ENCODE measurements at regions not wholly inside any gene's neighbourhood (a gene's known extent, or its start where the extent isn't known, plus 50 kb on each side); places are given as distances from the start of the nearest gene placed in this dataset.
"Not testable (repeated sequence)": the region's sequence is repeated elsewhere in the genome, so short reads cannot be mapped to it uniquely, and the experiment has no call there.

DNA sequence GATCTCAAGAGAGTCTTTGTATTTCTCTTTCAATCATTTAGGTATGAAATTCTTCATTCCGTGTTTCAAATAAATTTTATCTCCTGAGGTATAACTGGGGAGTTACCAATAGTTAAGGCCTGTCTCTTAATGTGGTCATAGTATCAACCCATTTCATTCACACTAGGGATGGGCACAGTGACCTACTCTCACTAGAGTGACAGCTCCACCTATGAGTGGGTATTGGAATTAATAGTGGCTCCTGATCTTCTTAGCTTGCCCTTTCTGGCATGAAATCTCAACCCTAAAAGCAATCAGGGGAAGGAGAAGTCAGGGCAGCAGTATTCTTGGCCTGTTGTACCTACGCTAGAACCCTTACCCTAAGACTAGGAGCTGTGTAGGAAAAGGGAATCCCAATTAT, 507.7 kb downstream of the FAM181B start:
- no peaks in the 10 kb centered on the region for H3K9me3 ChIP-seq (ENCODE audit: control insufficient read depth, low read length)
- no peaks in the 10 kb centered on the region for H3K4me1 ChIP-seq (ENCODE audit: control insufficient read depth, insufficient read depth, low read length, poor library complexity, severe bottlenecking)
- H3K4me3 ChIP-seq (ENCODE audit: extremely low read depth, insufficient read depth, low read length, poor library complexity, severe bottlenecking), result no peak overlapping the region
- WGBS, 2 experiments (ENCODE audit: insufficient coverage in 2 of 2), result no CpG with 5 or more reads among the region's 2 CpGs
- no peak overlapping the region for H3K27ac ChIP-seq (ENCODE audit: low read depth, low read length, severe bottlenecking)
- no peaks in the 10 kb centered on the region for H3K36me3 ChIP-seq (ENCODE audit: control insufficient read depth, insufficient read depth, low read length)

DNA sequence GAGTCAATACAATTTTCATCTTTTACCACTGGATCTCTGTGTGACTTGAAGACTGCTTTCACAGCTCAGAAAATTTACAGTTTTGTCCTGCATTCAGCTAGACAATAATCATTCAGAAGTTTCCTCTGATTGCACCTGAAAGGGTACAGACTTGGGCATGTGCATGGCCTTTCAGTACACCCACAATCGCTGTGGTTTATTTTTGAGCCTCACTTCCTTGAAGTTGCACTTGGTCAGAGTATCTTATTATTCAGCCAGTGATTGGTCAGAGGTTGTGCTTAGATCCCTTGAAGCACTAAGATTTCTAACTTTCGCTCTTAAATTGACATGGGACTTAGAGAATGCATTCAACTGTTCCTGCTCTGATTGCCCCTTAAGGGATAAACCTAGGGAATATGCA, 508.2 kb downstream of the FAM181B start:
- Histone ChIP-seq H3K4me3 (ENCODE audit: extremely low read depth, insufficient read depth, low read length, poor library complexity, severe bottlenecking) (no peak overlapping the region), H3K4me1 (ENCODE audit: control insufficient read depth, insufficient read depth, low read length, poor library complexity, severe bottlenecking) (no peaks in the 10 kb centered on the region), H3K36me3 (ENCODE audit: control insufficient read depth, insufficient read depth, low read length) (no peaks in the 10 kb centered on the region), H3K9me3 (ENCODE audit: control insufficient read depth, low read length) (no peaks in the 10 kb centered on the region), H3K27ac (ENCODE audit: low read depth, low read length, severe bottlenecking) (no peak overlapping the region)
- 70 to 89% methylated on average over 2 of the region's 2 CpGs for WGBS, 2 experiments (ENCODE audit: insufficient coverage in 2 of 2)

DNA sequence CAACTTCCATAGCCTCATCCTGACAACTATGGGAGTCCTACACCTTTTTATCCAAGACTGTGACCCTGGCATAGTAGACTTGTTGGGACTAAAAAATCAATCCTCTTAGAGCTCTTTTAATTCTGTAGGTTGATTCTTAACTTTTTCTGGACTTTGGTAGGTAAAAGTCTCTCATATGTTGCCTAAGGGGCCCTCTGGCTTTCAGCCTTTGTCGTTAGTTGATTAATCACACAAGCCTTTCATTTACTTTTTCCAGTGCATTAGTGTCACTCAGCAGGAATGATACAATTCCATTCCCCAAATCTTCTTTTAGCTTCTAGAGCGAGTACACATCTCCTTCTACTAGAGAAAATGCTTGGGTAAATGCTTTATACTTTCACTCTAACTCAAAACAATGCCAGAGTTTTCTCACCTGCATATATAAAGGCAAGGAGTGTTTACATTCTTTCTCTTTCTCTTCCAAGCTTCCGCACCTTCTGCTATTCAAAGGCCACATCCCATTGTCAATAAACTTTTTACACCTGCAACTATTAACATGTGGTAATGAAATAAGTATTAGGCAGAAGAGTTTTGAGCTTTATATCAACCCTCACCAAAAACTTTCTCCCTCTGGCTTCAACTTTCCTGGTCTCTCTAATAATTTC, 516.6 kb downstream of the FAM181B start:
- Histone ChIP-seq H3K27ac (ENCODE audit: low read depth, low read length, severe bottlenecking) (no peak overlapping the region), H3K36me3 (ENCODE audit: control insufficient read depth, insufficient read depth, low read length) (no peaks in the 10 kb centered on the region), H3K4me1 (ENCODE audit: control insufficient read depth, insufficient read depth, low read length, poor library complexity, severe bottlenecking) (no peaks in the 10 kb centered on the region), H3K4me3 (ENCODE audit: extremely low read depth, insufficient read depth, low read length, poor library complexity, severe bottlenecking) (no peak overlapping the region), H3K9me3 (ENCODE audit: control insufficient read depth, low read length) (no peaks in the 10 kb centered on the region)
- WGBS, 2 experiments (ENCODE audit: insufficient coverage in 2 of 2), result 70 to 86% methylated on average over 1 of the region's 3 CpGs

DNA sequence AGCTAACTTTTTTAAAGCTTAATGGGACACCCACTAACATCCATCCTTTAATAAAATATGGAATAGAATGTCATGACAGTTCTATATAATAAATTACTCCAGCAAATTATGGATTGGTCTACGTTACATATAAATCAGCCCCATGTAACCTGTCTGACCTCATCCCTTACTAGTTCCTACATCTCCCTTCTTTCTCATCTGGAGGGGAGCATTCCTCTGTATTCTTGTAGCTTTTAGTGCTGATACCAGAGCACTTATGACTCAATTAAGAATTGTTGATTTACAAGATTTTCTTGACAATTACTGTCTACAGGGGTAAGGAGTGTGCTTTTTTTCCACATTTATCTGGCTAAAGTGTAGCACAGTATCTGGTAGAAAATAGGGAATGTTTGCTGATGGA, 523.7 kb downstream of the FAM181B start:
- Histone ChIP-seq H3K4me1 (ENCODE audit: control insufficient read depth, insufficient read depth, low read length, poor library complexity, severe bottlenecking) (no peaks in the 10 kb centered on the region), H3K4me3 (ENCODE audit: extremely low read depth, insufficient read depth, low read length, poor library complexity, severe bottlenecking) (no peak overlapping the region), H3K27ac (ENCODE audit: low read depth, low read length, severe bottlenecking) (no peak overlapping the region), H3K36me3 (ENCODE audit: control insufficient read depth, insufficient read depth, low read length) (no peaks in the 10 kb centered on the region), H3K9me3 (ENCODE audit: control insufficient read depth, low read length) (no peaks in the 10 kb centered on the region)
- WGBS, 2 experiments (ENCODE audit: insufficient coverage in 2 of 2), result no CpG with 5 or more reads among the region's 1 CpG

DNA sequence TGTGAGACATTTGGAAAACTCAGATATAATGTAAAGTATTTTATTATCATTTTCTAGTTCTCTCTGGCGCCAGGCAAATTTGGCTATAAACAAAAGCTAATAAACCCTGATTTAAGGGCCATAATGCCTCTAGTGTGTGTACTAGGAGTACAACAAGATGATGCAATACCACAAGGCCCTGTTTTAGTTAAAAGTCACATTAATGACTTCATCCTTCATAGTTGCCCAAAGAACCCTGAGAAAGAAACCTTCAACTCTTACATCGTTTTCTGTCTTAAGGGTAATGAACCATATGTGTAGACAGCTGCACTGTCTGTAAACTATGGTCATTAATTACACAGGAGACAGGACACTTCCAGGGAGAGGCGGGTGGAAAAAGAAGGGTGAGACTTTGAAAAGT, 538.4 kb downstream of the FAM181B start:
- no CpG with 5 or more reads among the region's 3 CpGs for WGBS, 2 experiments (ENCODE audit: insufficient coverage in 2 of 2)
- H3K4me1 ChIP-seq (ENCODE audit: control insufficient read depth, insufficient read depth, low read length, poor library complexity, severe bottlenecking), result no peaks in the 10 kb centered on the region
- no peaks in the 10 kb centered on the region for H3K36me3 ChIP-seq (ENCODE audit: control insufficient read depth, insufficient read depth, low read length)
- no peak overlapping the region for H3K4me3 ChIP-seq (ENCODE audit: extremely low read depth, insufficient read depth, low read length, poor library complexity, severe bottlenecking)
- no peak overlapping the region for H3K27ac ChIP-seq (ENCODE audit: low read depth, low read length, severe bottlenecking)
- H3K9me3 ChIP-seq (ENCODE audit: control insufficient read depth, low read length), result no peaks in the 10 kb centered on the region

DNA sequence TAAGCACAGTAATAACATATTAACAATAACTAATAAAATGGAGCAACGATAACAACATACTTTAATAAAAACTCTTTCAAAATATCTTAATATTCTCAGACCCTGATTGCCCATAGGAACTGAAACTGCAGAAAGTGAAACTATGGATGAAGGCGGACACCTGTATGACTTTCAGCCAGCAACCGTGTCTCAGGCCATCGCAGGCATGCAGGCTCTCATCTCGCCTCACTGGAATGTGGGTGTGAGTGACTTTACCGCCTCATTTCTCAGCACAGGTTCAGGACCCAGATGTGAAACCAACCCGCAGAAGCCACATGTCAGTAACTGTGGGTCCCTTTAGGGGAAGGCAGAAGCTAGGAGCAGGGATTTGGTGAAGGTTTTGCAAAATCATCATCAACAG, 539.1 kb downstream of the FAM181B start:
- H3K9me3 ChIP-seq (ENCODE audit: control insufficient read depth, low read length), result no peaks in the 10 kb centered on the region
- no peaks in the 10 kb centered on the region for H3K4me1 ChIP-seq (ENCODE audit: control insufficient read depth, insufficient read depth, low read length, poor library complexity, severe bottlenecking)
- no peak overlapping the region for H3K27ac ChIP-seq (ENCODE audit: low read depth, low read length, severe bottlenecking)
- no peak overlapping the region for H3K4me3 ChIP-seq (ENCODE audit: extremely low read depth, insufficient read depth, low read length, poor library complexity, severe bottlenecking)
- no peaks in the 10 kb centered on the region for H3K36me3 ChIP-seq (ENCODE audit: control insufficient read depth, insufficient read depth, low read length)
- WGBS, 2 experiments (ENCODE audit: insufficient coverage in 2 of 2), result 86 to 90% methylated on average over 4 to 5 of the region's 7 CpGs

DNA sequence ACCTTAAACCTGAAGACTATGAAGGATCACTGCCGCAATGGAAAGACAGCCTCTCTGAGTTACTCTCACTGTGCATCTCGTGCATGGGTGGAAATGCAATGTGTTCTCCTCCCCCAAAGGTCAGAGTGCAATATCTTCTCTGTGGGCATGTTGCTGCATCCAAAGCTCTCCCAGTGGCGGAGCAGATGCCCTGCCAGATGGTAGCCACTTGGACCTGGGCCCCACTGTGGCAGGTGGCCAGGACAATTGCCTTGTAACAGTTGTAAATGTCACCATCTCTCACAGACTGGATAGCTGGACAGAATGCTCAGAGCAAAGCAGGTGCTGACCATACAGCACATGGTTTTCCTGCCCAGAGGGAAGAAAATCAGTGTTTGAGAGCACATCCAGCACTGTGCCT, 542.0 kb downstream of the FAM181B start:
- 86 to 88% methylated on average over 3 of the region's 3 CpGs for WGBS, 2 experiments (ENCODE audit: insufficient coverage in 2 of 2)
- H3K9me3 ChIP-seq (ENCODE audit: control insufficient read depth, low read length), result no peaks in the 10 kb centered on the region
- no peak overlapping the region for H3K27ac ChIP-seq (ENCODE audit: low read depth, low read length, severe bottlenecking)
- no peaks in the 10 kb centered on the region for H3K4me1 ChIP-seq (ENCODE audit: control insufficient read depth, insufficient read depth, low read length, poor library complexity, severe bottlenecking)
- no peaks in the 10 kb centered on the region for H3K36me3 ChIP-seq (ENCODE audit: control insufficient read depth, insufficient read depth, low read length)
- no peak overlapping the region for H3K4me3 ChIP-seq (ENCODE audit: extremely low read depth, insufficient read depth, low read length, poor library complexity, severe bottlenecking)

DNA sequence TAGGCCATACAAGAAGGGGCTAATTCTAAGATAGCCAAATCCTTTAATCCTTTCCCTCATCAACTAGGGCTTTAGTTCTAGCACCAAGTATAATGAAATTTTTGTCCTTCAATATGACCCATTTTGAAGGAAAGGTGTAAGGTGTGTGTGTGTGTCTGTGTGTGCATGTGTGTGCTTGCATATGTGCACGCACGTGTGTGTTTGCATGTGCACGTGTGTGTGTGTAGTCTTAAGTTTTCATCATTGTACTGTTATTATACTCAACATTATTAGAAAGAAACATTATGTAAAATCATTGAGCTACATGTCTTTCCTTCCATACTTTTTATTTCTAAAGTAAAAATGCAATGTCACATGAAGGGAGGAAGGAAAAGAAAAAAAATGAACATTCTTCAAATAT, 547.7 kb downstream of the FAM181B start:
- no peak overlapping the region for H3K27ac ChIP-seq (ENCODE audit: low read depth, low read length, severe bottlenecking)
- no CpG with 5 or more reads among the region's 3 CpGs for WGBS, 2 experiments (ENCODE audit: insufficient coverage in 2 of 2)
- no peak overlapping the region for H3K4me3 ChIP-seq (ENCODE audit: extremely low read depth, insufficient read depth, low read length, poor library complexity, severe bottlenecking)
- H3K36me3 ChIP-seq (ENCODE audit: control insufficient read depth, insufficient read depth, low read length), result no peaks in the 10 kb centered on the region
- no peaks in the 10 kb centered on the region for H3K4me1 ChIP-seq (ENCODE audit: control insufficient read depth, insufficient read depth, low read length, poor library complexity, severe bottlenecking)
- H3K9me3 ChIP-seq (ENCODE audit: control insufficient read depth, low read length), result no peaks in the 10 kb centered on the region

DNA sequence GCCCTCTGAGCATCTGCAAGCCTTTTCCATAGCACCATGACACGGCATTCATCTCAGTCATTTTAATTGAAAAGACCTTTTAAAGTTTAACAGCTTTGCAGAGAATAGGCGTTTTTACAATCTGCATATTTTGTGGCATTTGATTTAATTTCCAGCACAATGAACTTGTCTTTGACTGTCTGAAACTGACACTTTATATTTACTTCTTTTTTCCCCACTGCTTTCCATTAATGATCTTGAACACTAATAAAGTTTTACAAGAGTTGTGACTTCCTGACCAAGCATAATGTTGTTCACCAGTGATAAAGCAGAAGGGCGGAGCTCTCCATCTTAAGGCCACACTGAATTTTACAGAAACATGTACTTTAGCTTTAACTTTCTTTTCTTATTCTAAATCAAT, 548.7 kb downstream of the FAM181B start:
- no peak overlapping the region for H3K27ac ChIP-seq (ENCODE audit: low read depth, low read length, severe bottlenecking)
- H3K4me3 ChIP-seq (ENCODE audit: extremely low read depth, insufficient read depth, low read length, poor library complexity, severe bottlenecking), result no peak overlapping the region
- no peaks in the 10 kb centered on the region for H3K4me1 ChIP-seq (ENCODE audit: control insufficient read depth, insufficient read depth, low read length, poor library complexity, severe bottlenecking)
- no peaks in the 10 kb centered on the region for H3K36me3 ChIP-seq (ENCODE audit: control insufficient read depth, insufficient read depth, low read length)
- H3K9me3 ChIP-seq (ENCODE audit: control insufficient read depth, low read length), result no peaks in the 10 kb centered on the region
- WGBS, 2 experiments (ENCODE audit: insufficient coverage in 2 of 2), result 75 to 88% methylated on average over 2 of the region's 3 CpGs

DNA sequence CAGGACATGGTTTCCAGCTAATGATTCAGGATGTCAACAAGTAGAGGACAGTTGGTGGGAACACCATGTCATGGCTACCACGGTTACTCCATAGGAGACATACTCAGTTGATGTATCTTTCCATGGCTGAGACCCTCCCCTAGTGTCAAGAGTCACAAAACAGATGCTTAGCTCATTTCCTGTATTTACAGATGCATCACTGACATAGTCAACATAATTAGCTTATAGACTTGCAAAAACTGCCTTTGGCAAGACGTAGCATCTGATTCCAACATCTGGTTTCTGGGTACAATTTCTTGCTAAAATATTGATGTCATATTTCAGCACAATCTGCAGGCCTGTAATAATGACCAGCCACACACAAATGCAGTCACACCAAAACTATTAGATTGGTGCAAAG, 550.3 kb downstream of the FAM181B start:
- 90% methylated on average over 2 of the region's 2 CpGs; no CpG with 5 or more reads in 1 of the 2 experiments for WGBS, 2 experiments (ENCODE audit: insufficient coverage in 2 of 2)
- Histone ChIP-seq H3K4me3 (ENCODE audit: extremely low read depth, insufficient read depth, low read length, poor library complexity, severe bottlenecking) (no peak overlapping the region), H3K4me1 (ENCODE audit: control insufficient read depth, insufficient read depth, low read length, poor library complexity, severe bottlenecking) (no peaks in the 10 kb centered on the region), H3K9me3 (ENCODE audit: control insufficient read depth, low read length) (no peaks in the 10 kb centered on the region), H3K36me3 (ENCODE audit: control insufficient read depth, insufficient read depth, low read length) (no peaks in the 10 kb centered on the region), H3K27ac (ENCODE audit: low read depth, low read length, severe bottlenecking) (no peak overlapping the region)

DNA sequence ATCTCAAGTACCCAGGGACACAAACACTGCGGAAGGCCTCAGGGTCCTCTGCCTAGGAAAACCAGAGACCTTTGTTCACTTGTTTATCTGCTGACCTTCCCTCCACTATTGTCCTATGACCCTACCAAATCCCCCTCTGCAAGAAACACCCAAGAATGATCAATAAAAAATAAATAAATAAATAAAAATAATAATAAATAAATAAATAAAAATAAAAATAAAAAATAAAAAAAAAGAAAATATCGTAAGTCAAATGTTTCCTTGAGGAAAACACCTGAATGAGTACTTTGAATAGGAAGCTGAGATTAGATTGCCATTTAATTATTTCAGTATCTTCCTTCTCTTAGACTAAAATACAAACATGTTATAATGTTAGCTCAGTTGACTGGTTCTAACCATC, 551.0 kb downstream of the FAM181B start:
- no CpG with 5 or more reads among the region's 2 CpGs for WGBS, 2 experiments (ENCODE audit: insufficient coverage in 2 of 2)
- not testable (repeated sequence) for H3K27ac ChIP-seq (ENCODE audit: low read depth, low read length, severe bottlenecking)

More for the DNA sequence above, 551.0 kb downstream of the FAM181B start:
- H3K36me3 ChIP-seq (ENCODE audit: control insufficient read depth, insufficient read depth, low read length); H3K4me3 ChIP-seq (ENCODE audit: extremely low read depth, insufficient read depth, low read length, poor library complexity, severe bottlenecking); H3K9me3 ChIP-seq (ENCODE audit: control insufficient read depth, low read length); H3K4me1 ChIP-seq (ENCODE audit: control insufficient read depth, insufficient read depth, low read length, poor library complexity, severe bottlenecking): not testable (repeated sequence)

All from mesodermal cell (in vitro differentiated cells).